ENCODE measurements at regions not wholly inside any gene's neighbourhood (a gene's known extent, or its start where the extent isn't known, plus 50 kb on each side); places are given as distances from the start of the nearest gene placed in this dataset.
"Not testable (repeated sequence)": the region's sequence is repeated elsewhere in the genome, so short reads cannot be mapped to it uniquely, and the experiment has no call there.

GRCh38 chr3:88732186-88732585, 375.2 kb upstream of the EPHA3 start:
- no peaks in the 10 kb centered on the region for H3K36me3 ChIP-seq (ENCODE audit: control insufficient read depth in 3 of 3, insufficient read depth in 3 of 3, low read length in 3 of 3)
- no peaks in the 10 kb centered on the region for H3K9me3 ChIP-seq (ENCODE audit: control insufficient read depth in 3 of 3, low read length in 3 of 3)
- H3K27ac ChIP-seq (ENCODE audit: low read depth, low read length) = no peak overlapping the region
- no peak overlapping the region for H3K4me3 ChIP-seq (ENCODE audit: low read length in 3 of 3)
- H3K4me1 ChIP-seq (ENCODE audit: control insufficient read depth in 3 of 3, insufficient read depth in 3 of 3, low read length in 3 of 3) = no peaks in the 10 kb centered on the region
- no peaks in the 10 kb centered on the region for H3K27me3 ChIP-seq (ENCODE audit: control insufficient read depth in 3 of 3, insufficient read depth in 3 of 3, low read length in 3 of 3)
- H3K9ac ChIP-seq (ENCODE audit: low read depth in 1 of 3, low read length in 3 of 3) = no peak overlapping the region

- H3K9me3 ChIP-seq (ENCODE audit: control insufficient read depth in 3 of 3, low read length in 3 of 3) = no peaks in the 10 kb centered on the region
- H3K4me3 ChIP-seq (ENCODE audit: low read length in 3 of 3) = no peak overlapping the region
- no peaks in the 10 kb centered on the region for H3K4me1 ChIP-seq (ENCODE audit: control insufficient read depth in 3 of 3, insufficient read depth in 3 of 3, low read length in 3 of 3)
- H3K9ac ChIP-seq (ENCODE audit: low read depth in 1 of 3, low read length in 3 of 3) = no peak overlapping the region
- H3K27ac ChIP-seq (ENCODE audit: low read depth, low read length) = no peak overlapping the region
- H3K27me3 ChIP-seq (ENCODE audit: control insufficient read depth in 3 of 3, insufficient read depth in 3 of 3, low read length in 3 of 3) = no peaks in the 10 kb centered on the region
- no peaks in the 10 kb centered on the region for H3K36me3 ChIP-seq (ENCODE audit: control insufficient read depth in 3 of 3, insufficient read depth in 3 of 3, low read length in 3 of 3)
These were observed 365.3 kb upstream of the EPHA3 start for GRCh38 chr3:88742106-88742505.

- no peaks in the 10 kb centered on the region for H3K36me3 ChIP-seq (ENCODE audit: control insufficient read depth in 3 of 3, insufficient read depth in 3 of 3, low read length in 3 of 3)
These were observed 364.5 kb upstream of the EPHA3 start for GRCh38 chr3:88742674-88743507.

GRCh38 chr3:88744896-88745295, 362.5 kb upstream of the EPHA3 start:
- H3K9me3 ChIP-seq (ENCODE audit: control insufficient read depth in 3 of 3, low read length in 3 of 3) = no peaks in the 10 kb centered on the region
- no peak overlapping the region for H3K27ac ChIP-seq (ENCODE audit: low read depth, low read length)
- H3K27me3 ChIP-seq (ENCODE audit: control insufficient read depth in 3 of 3, insufficient read depth in 3 of 3, low read length in 3 of 3) = no peaks in the 10 kb centered on the region

More at GRCh38 chr3:88742674-88743507, 364.5 kb upstream of the EPHA3 start:
- Histone ChIP-seq H3K4me1 (ENCODE audit: control insufficient read depth in 3 of 3, insufficient read depth in 3 of 3, low read length in 3 of 3) (no peaks in the 10 kb centered on the region), H3K9me3 (ENCODE audit: control insufficient read depth in 3 of 3, low read length in 3 of 3) (no peaks in the 10 kb centered on the region), H3K4me3 (ENCODE audit: low read length in 3 of 3) (no peak overlapping the region), H3K27ac (ENCODE audit: low read depth, low read length) (no peak overlapping the region), H3K9ac (ENCODE audit: low read depth in 1 of 3, low read length in 3 of 3) (no peak overlapping the region), H3K27me3 (ENCODE audit: control insufficient read depth in 3 of 3, insufficient read depth in 3 of 3, low read length in 3 of 3) (no peaks in the 10 kb centered on the region)

GRCh38 chr3:88747145-88747544, 360.3 kb upstream of the EPHA3 start:
- H3K27ac ChIP-seq (ENCODE audit: low read depth, low read length); H3K9ac ChIP-seq (ENCODE audit: low read depth in 1 of 3, low read length in 3 of 3); H3K27me3 ChIP-seq (ENCODE audit: control insufficient read depth in 3 of 3, insufficient read depth in 3 of 3, low read length in 3 of 3): not testable (repeated sequence)

More at GRCh38 chr3:88744896-88745295, 362.5 kb upstream of the EPHA3 start:
- Histone ChIP-seq H3K4me1 (ENCODE audit: control insufficient read depth in 3 of 3, insufficient read depth in 3 of 3, low read length in 3 of 3) (no peaks in the 10 kb centered on the region), H3K36me3 (ENCODE audit: control insufficient read depth in 3 of 3, insufficient read depth in 3 of 3, low read length in 3 of 3) (no peaks in the 10 kb centered on the region), H3K9ac (ENCODE audit: low read depth in 1 of 3, low read length in 3 of 3) (no peak overlapping the region), H3K4me3 (ENCODE audit: low read length in 3 of 3) (no peak overlapping the region)

GRCh38 chr3:88758676-88759075, 348.7 kb upstream of the EPHA3 start:
- Histone ChIP-seq H3K9me3 (ENCODE audit: control insufficient read depth in 3 of 3, low read length in 3 of 3) (peaks cover 0 to 4% (median 0%) of the 10 kb centered on the region in 3 donors), H3K36me3 (ENCODE audit: control insufficient read depth in 3 of 3, insufficient read depth in 3 of 3, low read length in 3 of 3) (no peaks in the 10 kb centered on the region), H3K27me3 (ENCODE audit: control insufficient read depth in 3 of 3, insufficient read depth in 3 of 3, low read length in 3 of 3) (no peaks in the 10 kb centered on the region), H3K9ac (ENCODE audit: low read depth in 1 of 3, low read length in 3 of 3) (no peak overlapping the region), H3K27ac (ENCODE audit: low read depth, low read length) (no peak overlapping the region), H3K4me3 (ENCODE audit: low read length in 3 of 3) (no peak overlapping the region), H3K4me1 (ENCODE audit: control insufficient read depth in 3 of 3, insufficient read depth in 3 of 3, low read length in 3 of 3) (no peaks in the 10 kb centered on the region)

More at GRCh38 chr3:88747145-88747544, 360.3 kb upstream of the EPHA3 start:
- not testable (repeated sequence) for H3K4me1 ChIP-seq (ENCODE audit: control insufficient read depth in 3 of 3, insufficient read depth in 3 of 3, low read length in 3 of 3); H3K4me3 ChIP-seq (ENCODE audit: low read length in 3 of 3); H3K9me3 ChIP-seq (ENCODE audit: control insufficient read depth in 3 of 3, low read length in 3 of 3); H3K36me3 ChIP-seq (ENCODE audit: control insufficient read depth in 3 of 3, insufficient read depth in 3 of 3, low read length in 3 of 3)

- Histone ChIP-seq H3K27me3 (ENCODE audit: control insufficient read depth in 3 of 3, insufficient read depth in 3 of 3, low read length in 3 of 3) (no peaks in the 10 kb centered on the region), H3K9me3 (ENCODE audit: control insufficient read depth in 3 of 3, low read length in 3 of 3) (no peaks in the 10 kb centered on the region), H3K9ac (ENCODE audit: low read depth in 1 of 3, low read length in 3 of 3) (no peak overlapping the region), H3K4me3 (ENCODE audit: low read length in 3 of 3) (no peak overlapping the region), H3K36me3 (ENCODE audit: control insufficient read depth in 3 of 3, insufficient read depth in 3 of 3, low read length in 3 of 3) (no peaks in the 10 kb centered on the region), H3K27ac (ENCODE audit: low read depth, low read length) (no peak overlapping the region), H3K4me1 (ENCODE audit: control insufficient read depth in 3 of 3, insufficient read depth in 3 of 3, low read length in 3 of 3) (no peaks in the 10 kb centered on the region)
These were observed 339.7 kb upstream of the EPHA3 start for GRCh38 chr3:88767746-88768145.

GRCh38 chr3:88773766-88774165, 333.7 kb upstream of the EPHA3 start:
- Histone ChIP-seq H3K27ac (ENCODE audit: low read depth, low read length) (no peak overlapping the region), H3K27me3 (ENCODE audit: control insufficient read depth in 3 of 3, insufficient read depth in 3 of 3, low read length in 3 of 3) (no peaks in the 10 kb centered on the region), H3K36me3 (ENCODE audit: control insufficient read depth in 3 of 3, insufficient read depth in 3 of 3, low read length in 3 of 3) (no peaks in the 10 kb centered on the region), H3K9me3 (ENCODE audit: control insufficient read depth in 3 of 3, low read length in 3 of 3) (no peaks in the 10 kb centered on the region), H3K4me3 (ENCODE audit: low read length in 3 of 3) (no peak overlapping the region), H3K4me1 (ENCODE audit: control insufficient read depth in 3 of 3, insufficient read depth in 3 of 3, low read length in 3 of 3) (no peaks in the 10 kb centered on the region), H3K9ac (ENCODE audit: low read depth in 1 of 3, low read length in 3 of 3) (no peak overlapping the region)

GRCh38 chr3:88775026-88775690, 332.3 kb upstream of the EPHA3 start:
- Histone ChIP-seq H3K27me3 (ENCODE audit: control insufficient read depth in 3 of 3, insufficient read depth in 3 of 3, low read length in 3 of 3) (no peaks in the 10 kb centered on the region), H3K4me3 (ENCODE audit: low read length in 3 of 3) (no peak overlapping the region), H3K4me1 (ENCODE audit: control insufficient read depth in 3 of 3, insufficient read depth in 3 of 3, low read length in 3 of 3) (no peaks in the 10 kb centered on the region), H3K9me3 (ENCODE audit: control insufficient read depth in 3 of 3, low read length in 3 of 3) (no peaks in the 10 kb centered on the region), H3K36me3 (ENCODE audit: control insufficient read depth in 3 of 3, insufficient read depth in 3 of 3, low read length in 3 of 3) (no peaks in the 10 kb centered on the region), H3K27ac (ENCODE audit: low read depth, low read length) (no peak overlapping the region), H3K9ac (ENCODE audit: low read depth in 1 of 3, low read length in 3 of 3) (no peak overlapping the region)

- Histone ChIP-seq H3K4me1 (ENCODE audit: control insufficient read depth in 3 of 3, insufficient read depth in 3 of 3, low read length in 3 of 3) (no peaks in the 10 kb centered on the region), H3K27me3 (ENCODE audit: control insufficient read depth in 3 of 3, insufficient read depth in 3 of 3, low read length in 3 of 3) (no peaks in the 10 kb centered on the region), H3K9ac (ENCODE audit: low read depth in 1 of 3, low read length in 3 of 3) (no peak overlapping the region), H3K4me3 (ENCODE audit: low read length in 3 of 3) (no peak overlapping the region), H3K9me3 (ENCODE audit: control insufficient read depth in 3 of 3, low read length in 3 of 3) (no peaks in the 10 kb centered on the region), H3K27ac (ENCODE audit: low read depth, low read length) (no peak overlapping the region), H3K36me3 (ENCODE audit: control insufficient read depth in 3 of 3, insufficient read depth in 3 of 3, low read length in 3 of 3) (no peaks in the 10 kb centered on the region)
These were observed 327.9 kb upstream of the EPHA3 start for GRCh38 chr3:88779482-88779881.

Data from skeletal muscle tissue (tissue), 3 donors.